Activated CD8-positive, alpha-beta memory T cell treated with anti-CD3 and anti-CD28 coated beads, Interleukin-2, amount 50 U/mL, for 48 hours (primary cell): ENCODE measurements at regions not wholly inside any gene's neighbourhood (a gene's known extent, or its start where the extent isn't known, plus 50 kb on each side); places are given as distances from the start of the nearest gene placed in this dataset.
A peak's percentile ranks its signal among the peaks of the same experiment; 100 is the strongest.

Experiments used
- DNase-seq: peaks from one replicate; pipeline ENCODE4 v3.0.0-alpha.2; 2020

- DNase-seq: no peak
Observed at GRCh38 chr20:50455656-50456451, 54.3 kb upstream of the PTPN1 start.

DNA sequence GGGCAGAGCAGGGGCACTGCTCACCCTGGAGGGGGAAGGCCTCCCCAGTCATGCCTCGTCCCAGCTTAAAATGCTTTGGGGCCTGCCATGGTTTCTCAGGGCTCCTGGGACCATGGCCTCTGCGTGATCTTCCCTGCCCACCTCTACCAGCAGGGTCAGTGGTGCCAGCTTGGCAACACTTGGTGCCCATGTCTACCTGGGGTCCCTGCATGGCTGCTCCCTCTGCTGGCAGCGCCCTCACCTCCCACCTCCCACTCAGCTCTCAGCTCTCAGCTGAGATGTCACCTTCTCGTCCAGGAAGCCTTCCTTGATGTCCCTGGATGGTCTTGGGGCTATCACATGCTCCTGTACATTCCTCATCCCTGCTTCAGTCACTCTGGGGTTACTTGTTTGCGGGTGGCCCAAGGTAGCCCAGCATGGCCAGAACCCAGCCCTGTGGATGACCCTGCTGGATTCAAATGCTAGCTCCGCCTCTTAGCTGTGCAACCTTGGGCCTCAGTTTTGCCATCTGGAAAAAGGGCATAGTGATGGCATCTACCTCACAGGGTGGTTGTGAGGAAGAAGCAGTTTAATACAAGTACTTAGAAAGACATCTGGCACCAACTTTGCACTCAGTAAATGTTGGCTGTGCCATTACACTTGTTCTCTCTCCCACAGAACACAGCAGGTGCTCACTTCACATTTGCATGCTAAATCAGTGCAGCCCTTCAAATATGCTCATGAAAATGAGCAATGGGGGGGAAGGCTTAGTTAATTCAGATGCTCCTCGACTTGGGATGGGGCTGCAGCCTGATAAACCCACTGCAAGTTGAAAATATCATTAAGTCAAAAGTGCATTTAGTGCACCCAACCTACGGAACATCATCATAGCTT lies 53.5 kb upstream of the PTPN1 start:
- peak; percentile 61 for DNase-seq

DNA sequence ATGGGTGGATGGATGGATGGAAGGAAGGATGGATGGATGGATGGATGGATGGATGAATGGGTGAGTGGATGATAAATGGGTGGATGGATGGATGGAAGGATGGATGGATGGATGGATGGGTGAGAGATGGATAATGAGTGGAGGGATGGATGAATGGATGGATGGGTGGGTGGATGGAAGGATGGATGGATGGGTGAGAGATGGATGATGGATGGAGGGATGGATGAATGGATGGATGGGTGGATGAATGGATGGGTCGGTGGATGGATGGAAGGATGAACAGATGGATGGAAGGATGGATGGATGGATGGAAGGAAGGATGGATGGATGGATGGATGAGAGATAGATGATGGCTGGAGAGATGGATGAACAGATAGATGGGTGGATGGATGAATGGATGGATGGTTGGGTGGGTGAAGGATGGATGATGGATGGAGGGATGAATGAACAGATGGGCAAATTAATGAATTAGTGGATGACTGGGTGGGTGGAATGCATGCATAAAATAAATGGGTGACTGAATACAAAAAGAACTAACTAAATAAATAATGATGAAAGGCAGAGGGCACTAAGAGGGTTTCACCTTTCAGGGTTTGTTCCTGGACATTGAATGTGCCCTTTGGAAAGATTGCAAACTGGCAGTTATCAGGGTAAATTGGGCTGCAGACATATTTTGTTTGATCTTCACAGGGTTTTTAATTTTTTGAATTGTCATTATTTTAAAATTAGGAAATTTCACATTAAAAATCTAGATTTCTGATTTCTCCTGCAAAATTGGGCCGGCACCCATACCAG lies 50.9 kb upstream of the PTPN1 start:
- no peak for DNase-seq

DNA sequence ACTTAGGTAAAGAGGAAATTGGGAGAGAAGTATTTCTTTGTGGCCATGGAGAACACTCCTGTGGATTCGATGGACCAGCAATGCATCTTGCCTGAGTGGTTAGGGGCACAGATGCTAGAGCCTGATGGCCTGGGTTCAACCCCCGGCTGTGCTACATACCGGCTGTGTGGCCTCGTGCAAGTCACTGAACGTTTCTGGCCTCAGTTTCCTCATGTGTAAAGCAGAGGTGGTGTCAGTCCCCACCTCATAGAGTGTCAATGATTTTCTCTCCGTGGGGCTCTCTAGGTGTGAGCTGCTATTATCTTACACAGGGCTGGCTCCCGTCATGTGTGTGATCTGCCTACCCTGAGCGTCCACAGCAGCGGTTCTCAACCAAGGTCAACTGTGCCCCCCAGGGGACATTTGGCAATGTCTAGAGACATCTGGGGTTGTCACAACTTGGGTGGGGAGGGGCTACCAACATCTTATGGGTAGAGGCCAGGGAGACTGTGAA lies 50.0 kb upstream of the PTPN1 start:
- DNase-seq: no peak
